ENCODE measurements at regions not wholly inside any gene's neighbourhood (a gene's known extent, or its start where the extent isn't known, plus 50 kb on each side); places are given as distances from the start of the nearest gene placed in this dataset.
"Not testable (repeated sequence)": the region's sequence is repeated elsewhere in the genome, so short reads cannot be mapped to it uniquely, and the experiment has no call there.

DNA sequence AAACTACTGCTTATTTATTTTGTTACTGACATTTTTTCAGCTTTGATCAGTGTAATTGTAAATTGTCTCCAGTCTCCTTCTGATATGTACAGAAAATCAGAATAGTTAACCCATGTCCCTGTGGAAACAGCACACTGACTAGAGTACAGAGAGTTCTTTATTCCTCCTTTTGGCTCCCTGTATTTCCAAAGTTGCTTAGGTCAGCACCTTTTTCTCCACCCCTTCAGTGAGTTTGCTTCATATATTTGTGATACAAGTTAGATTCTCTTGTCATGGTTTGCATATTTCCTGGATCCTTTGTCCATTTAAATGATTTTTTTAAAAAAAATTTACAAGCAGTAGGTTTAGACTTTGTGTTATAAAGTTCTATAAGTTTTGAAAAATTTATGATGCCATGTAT is 2051.1 kb upstream of the LRRTM1 start:
- Mint-ChIP-seq H3K27ac (no peak overlapping the region), H3K36me3 (no peaks in the 10 kb centered on the region), H3K4me1 (no peaks in the 10 kb centered on the region), H3K9me3 (peaks cover 2 to 11% (median 8%) of the 10 kb centered on the region in 3 donors), H3K4me3 (no peak overlapping the region), H3K27me3 (no peaks in the 10 kb centered on the region)

DNA sequence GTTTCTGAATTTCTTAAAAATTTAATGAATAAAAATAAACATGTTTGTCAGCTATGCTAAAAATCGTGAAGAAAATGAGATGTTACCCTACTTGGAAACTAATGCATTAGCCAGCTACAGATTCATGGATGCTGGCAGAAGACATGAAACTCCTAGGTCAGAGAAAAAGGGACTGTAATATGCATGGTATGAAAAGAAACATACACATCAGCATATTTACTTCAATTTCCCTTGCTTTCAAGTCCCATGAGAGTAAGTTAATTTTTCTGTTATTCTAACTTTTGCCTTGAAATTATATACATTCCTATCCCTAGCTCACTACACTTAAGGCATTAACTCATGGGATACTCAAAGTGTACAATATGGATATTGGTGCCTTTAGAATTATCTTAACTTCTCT is 2041.4 kb upstream of the LRRTM1 start:
- Mint-ChIP-seq H3K36me3 (no peaks in the 10 kb centered on the region), H3K9me3 (peaks cover 0 to 2% (median 0%) of the 10 kb centered on the region in 3 donors), H3K4me1 (no peaks in the 10 kb centered on the region), H3K27me3 (no peaks in the 10 kb centered on the region), H3K27ac (no peak overlapping the region), H3K4me3 (no peak overlapping the region)

DNA sequence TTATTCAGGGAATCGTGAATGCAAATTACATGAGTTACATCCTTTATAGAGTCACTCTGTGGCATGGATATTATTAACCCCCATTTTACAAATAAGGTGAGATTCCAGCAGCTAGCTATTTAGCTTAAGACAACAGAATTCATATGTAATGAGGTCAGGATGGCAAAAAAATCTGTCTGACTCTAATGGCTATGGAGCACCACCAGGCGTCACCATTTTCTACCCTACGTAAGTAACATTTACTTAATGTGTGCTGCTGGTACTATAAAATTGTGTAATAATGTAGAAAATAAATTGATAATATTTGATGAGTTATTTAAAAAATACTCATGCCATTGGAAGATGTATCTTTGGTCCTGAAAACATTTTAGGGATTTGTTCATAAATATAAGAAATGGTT is 2040.1 kb upstream of the LRRTM1 start:
- no peak overlapping the region for H3K4me3 Mint-ChIP-seq
- no peaks in the 10 kb centered on the region for H3K36me3 Mint-ChIP-seq
- no peak overlapping the region for H3K27ac Mint-ChIP-seq

DNA sequence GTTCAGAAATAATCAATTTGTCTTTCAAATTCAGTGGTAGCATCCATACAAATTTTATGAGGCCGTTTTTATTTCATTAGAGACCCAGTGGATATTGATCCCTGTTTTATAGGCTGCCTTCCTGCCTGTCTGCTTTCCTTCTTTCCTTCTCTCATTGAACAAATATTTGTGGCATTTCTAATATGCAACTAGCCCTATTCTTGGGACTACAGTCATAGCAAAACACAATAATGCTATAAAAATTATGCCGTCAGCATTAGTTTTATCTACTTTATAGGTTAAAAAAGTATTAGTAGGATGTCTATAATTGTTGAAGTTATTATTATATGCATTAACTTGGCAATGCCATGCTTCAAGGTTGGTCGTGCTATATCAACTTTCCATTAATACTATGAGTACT is 2037.8 kb upstream of the LRRTM1 start:
- Mint-ChIP-seq H3K9me3 (peaks cover 0 to 2% (median 0%) of the 10 kb centered on the region in 3 donors), H3K27me3 (no peaks in the 10 kb centered on the region), H3K4me1 (no peaks in the 10 kb centered on the region), H3K4me3 (no peak overlapping the region), H3K36me3 (no peaks in the 10 kb centered on the region), H3K27ac (no peak overlapping the region)

More for the DNA sequence above, 2040.1 kb upstream of the LRRTM1 start:
- no peaks in the 10 kb centered on the region for H3K4me1 Mint-ChIP-seq
- peaks cover 0 to 2% (median 0%) of the 10 kb centered on the region in 3 donors for H3K9me3 Mint-ChIP-seq
- no peaks in the 10 kb centered on the region for H3K27me3 Mint-ChIP-seq

DNA sequence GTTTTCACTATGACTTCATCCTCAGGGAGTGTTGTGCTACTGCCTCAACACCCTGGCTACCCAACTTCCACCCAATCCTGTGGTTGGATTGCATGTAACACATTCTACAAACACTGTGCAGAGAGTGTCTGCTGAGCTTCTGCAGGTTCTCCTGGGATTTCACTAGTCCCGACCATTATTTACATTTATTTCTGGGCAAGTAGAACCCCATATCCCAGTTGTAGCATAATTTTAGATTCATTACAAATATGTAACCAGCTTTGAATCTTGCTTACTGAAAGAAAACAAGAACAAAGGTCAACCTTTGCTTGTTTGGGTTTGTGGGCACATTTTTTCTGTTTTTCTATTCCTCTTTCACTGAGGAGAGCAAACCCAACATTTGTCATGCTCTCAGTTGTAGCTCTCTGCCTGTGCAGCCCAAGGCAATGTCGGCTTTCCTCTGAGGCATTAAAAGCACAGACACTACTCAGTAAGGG is 2036.1 kb upstream of the LRRTM1 start:
- H3K9me3 Mint-ChIP-seq, result peaks cover 0 to 4% (median 0%) of the 10 kb centered on the region in 3 donors
- no peak overlapping the region for H3K4me3 Mint-ChIP-seq
- no peak overlapping the region for H3K27ac Mint-ChIP-seq
- H3K27me3 Mint-ChIP-seq, result no peaks in the 10 kb centered on the region
- no peaks in the 10 kb centered on the region for H3K36me3 Mint-ChIP-seq
- H3K4me1 Mint-ChIP-seq, result no peaks in the 10 kb centered on the region

DNA sequence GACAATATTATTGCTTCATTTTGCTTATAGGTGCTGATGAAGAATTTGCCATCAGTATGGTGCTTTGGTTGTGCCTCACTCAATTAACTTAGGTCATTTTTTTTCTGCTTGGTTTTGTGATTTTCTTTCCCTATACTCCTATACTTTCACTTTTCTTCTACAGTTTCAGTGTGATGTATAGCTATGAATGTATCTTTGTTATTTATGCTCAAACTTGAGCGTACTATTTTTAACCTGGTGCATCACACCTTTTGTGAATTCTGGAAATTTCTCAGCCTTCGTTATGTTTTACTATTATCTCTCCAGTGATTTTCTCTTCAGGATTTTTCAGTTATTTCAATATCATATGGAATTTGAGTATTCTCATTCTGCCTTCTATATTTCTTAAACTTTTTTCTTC is 2035.3 kb upstream of the LRRTM1 start:
- no peaks in the 10 kb centered on the region for H3K4me1 Mint-ChIP-seq
- H3K9me3 Mint-ChIP-seq, result peaks cover 0 to 4% (median 0%) of the 10 kb centered on the region in 3 donors
- H3K27ac Mint-ChIP-seq, result no peak overlapping the region
- H3K27me3 Mint-ChIP-seq, result no peaks in the 10 kb centered on the region
- H3K36me3 Mint-ChIP-seq, result no peaks in the 10 kb centered on the region
- H3K4me3 Mint-ChIP-seq, result no peak overlapping the region

DNA sequence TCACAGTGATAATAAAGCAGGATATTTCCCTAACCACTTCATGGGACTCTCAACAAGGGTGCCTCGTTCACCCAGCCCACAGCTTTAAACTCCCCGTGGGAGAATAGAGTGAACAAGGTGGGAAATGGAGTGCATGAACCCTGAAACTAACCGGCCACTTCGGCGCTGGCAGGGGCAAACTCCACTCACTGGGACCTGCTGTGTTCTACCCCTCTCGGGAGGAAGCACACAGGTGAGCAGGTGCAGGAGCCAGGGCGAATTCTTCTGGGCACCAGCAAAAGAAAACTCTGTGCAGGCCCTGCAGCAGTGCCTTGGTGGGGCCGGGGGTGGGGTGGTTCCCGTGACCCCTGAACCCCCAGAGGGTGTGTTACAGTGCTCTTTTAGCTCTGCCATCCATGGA is 2029.1 kb upstream of the LRRTM1 start:
- H3K27ac Mint-ChIP-seq, result no peak overlapping the region
- H3K36me3 Mint-ChIP-seq, result no peaks in the 10 kb centered on the region
- no peaks in the 10 kb centered on the region for H3K4me1 Mint-ChIP-seq
- H3K9me3 Mint-ChIP-seq, result peaks cover 2 to 5% (median 3%) of the 10 kb centered on the region in 3 donors
- H3K27me3 Mint-ChIP-seq, result no peaks in the 10 kb centered on the region
- H3K4me3 Mint-ChIP-seq, result no peak overlapping the region

DNA sequence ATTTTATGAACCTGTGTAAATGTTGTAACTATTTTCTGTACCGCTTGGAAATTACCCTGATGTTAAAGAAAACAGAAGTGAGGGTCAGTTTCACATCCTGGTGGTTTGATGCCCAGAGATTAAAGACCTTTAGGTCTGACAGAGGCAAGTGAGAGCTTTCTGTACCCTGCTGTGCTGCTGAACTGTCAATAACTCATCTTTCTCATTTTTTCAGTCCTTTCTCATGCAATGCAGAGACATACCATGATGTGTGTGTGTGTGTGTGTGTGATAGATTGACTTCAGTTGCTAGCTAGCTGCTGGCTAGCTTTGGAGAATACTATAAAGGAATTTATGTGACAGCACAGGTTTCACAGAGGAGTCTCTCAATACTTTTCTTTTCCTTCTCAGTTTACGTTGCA is 2025.6 kb upstream of the LRRTM1 start:
- Mint-ChIP-seq H3K4me1 (no peaks in the 10 kb centered on the region), H3K36me3 (no peaks in the 10 kb centered on the region), H3K4me3 (no peak overlapping the region), H3K9me3 (peaks cover 0 to 11% (median 8%) of the 10 kb centered on the region in 3 donors), H3K27me3 (no peaks in the 10 kb centered on the region), H3K27ac (no peak overlapping the region)

DNA sequence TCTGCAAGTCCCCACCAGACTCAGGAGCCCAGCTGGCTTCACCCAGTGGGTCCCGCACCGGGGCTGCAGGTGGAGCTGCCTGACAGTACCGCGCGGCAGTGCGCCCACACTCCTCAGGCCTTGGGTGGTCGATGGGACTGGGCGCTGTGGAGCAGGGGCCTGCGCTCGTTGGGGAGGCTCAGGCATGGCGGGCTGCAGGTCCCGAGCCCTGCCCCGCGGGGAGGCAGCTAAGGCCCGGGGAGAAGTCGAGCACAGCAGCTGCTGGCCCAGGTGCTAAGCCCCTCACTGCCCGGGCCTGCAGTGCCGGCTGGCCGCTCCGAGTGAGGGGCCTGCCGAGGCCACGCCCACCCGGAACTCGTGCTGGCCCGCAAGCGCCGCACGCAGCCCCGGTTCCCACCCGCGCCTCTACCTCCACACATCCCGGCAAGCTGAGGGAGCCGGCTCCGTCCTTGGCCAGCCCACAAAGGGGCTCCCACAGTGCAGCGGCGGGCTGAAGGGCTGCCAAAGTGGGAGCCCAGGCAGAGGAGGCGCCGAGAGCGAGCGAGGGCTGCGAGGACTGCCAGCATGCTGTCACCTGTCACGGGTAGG is 2021.7 kb upstream of the LRRTM1 start:
- H3K9me3 Mint-ChIP-seq, result peaks cover 0 to 13% (median 4%) of the 10 kb centered on the region in 3 donors
- not testable (repeated sequence) for H3K27ac Mint-ChIP-seq, H3K4me1 Mint-ChIP-seq, H3K4me3 Mint-ChIP-seq, H3K27me3 Mint-ChIP-seq, H3K36me3 Mint-ChIP-seq

DNA sequence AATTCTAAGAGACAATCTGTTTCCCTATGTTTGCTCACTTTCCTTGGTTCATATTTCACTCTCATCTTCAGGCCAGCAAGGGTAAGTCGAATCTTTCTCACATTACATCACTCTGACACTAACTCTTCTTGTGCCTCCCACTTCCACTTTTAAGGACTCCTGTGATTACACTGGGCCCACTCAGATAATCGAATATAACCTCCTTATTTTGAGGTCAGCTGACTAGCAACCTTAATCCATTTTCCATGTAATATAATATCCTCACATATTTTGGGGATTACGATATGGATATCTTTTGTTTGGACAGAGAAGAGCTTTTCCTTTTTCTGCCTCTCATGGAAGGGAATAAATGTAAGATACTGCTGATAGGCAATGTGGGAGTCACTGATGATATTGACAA is 2015.7 kb upstream of the LRRTM1 start:
- Mint-ChIP-seq H3K9me3 (peaks cover 3 to 8% (median 3%) of the 10 kb centered on the region in 3 donors), H3K27ac (no peak overlapping the region), H3K4me1 (no peaks in the 10 kb centered on the region), H3K4me3 (no peak overlapping the region), H3K36me3 (no peaks in the 10 kb centered on the region), H3K27me3 (no peaks in the 10 kb centered on the region)

DNA sequence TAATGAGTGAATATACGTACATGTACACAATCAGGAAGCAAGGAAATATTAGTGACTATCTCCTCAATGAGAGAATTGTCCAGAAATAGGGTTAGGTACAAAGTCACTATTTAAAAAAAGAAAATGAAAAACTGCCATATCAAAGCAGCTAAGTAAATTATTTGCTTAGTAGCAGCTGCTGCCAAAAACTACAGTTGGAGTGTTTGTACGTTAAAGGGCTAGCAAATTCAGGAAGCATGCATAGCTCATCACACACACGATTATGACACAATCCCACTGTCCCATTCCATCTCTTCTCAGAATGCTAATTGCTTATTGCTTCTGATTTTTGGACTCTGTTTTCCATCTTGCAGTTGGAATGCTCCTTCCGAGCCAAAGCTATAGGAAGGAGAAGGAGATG is 2012.5 kb upstream of the LRRTM1 start:
- H3K36me3 Mint-ChIP-seq, result no peaks in the 10 kb centered on the region
- H3K4me1 Mint-ChIP-seq, result no peaks in the 10 kb centered on the region
- no peak overlapping the region for H3K27ac Mint-ChIP-seq

DNA sequence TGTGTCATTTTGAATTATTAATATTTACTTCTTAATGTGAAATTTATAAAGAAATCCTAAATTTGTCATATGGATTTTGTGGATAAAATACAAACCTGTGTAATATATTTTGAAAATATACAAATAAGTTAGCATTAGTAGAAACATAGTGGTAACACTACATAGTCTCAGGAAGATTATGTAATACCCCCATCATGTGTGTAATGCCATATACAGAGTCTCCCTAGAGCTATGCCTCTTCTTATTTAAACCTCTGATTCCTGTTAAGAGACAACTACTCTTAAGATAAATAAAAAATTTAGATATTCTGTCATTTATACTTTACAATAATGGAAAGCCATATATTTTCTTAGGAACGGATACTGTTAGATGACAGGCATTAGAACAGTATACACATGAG is 2012.0 kb upstream of the LRRTM1 start:
- no peaks in the 10 kb centered on the region for H3K36me3 Mint-ChIP-seq
- H3K4me1 Mint-ChIP-seq, result no peaks in the 10 kb centered on the region
- no peak overlapping the region for H3K27ac Mint-ChIP-seq
- H3K27me3 Mint-ChIP-seq, result no peaks in the 10 kb centered on the region
- no peak overlapping the region for H3K4me3 Mint-ChIP-seq
- H3K9me3 Mint-ChIP-seq, result peaks cover 3 to 5% (median 3%) of the 10 kb centered on the region in 3 donors

More for the DNA sequence above, 2012.5 kb upstream of the LRRTM1 start:
- H3K4me3 Mint-ChIP-seq, result no peak overlapping the region
- H3K27me3 Mint-ChIP-seq, result no peaks in the 10 kb centered on the region
- H3K9me3 Mint-ChIP-seq, result peaks cover 3 to 5% (median 3%) of the 10 kb centered on the region in 3 donors

DNA sequence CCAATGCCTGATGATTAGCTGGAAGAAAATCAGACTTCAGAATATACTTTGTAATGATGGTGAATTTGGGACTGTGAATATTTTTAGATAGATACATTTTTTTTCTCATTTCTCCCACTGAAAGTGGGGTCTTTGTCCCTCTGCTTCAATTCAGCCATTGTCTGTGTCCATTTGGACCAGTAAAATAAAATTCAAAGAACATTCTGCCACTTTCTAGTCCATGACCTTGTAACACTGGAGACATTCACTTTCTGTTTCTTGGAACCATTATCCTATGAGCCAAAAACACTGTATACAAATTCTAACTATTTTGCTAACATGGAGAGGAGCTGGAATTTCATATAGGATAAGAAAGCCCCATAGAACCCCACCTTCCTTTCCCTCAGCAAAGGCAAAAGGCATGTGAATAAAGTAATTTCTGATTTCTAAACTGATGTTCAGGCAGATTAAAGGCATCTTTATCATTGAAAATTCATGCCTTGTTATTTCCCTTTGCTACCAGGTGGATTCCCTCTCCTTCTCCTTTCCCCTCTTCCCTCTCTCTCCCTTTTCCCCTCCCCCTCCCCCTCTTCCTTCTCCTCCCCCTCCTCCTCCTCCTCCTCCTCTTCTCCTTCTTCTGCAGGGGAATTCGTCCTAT is 2010.4 kb upstream of the LRRTM1 start:
- no peaks in the 10 kb centered on the region for H3K36me3 Mint-ChIP-seq
- no peaks in the 10 kb centered on the region for H3K4me1 Mint-ChIP-seq
- no peak overlapping the region for H3K4me3 Mint-ChIP-seq
- no peaks in the 10 kb centered on the region for H3K27me3 Mint-ChIP-seq
- H3K27ac Mint-ChIP-seq, result no peak overlapping the region
- peaks cover 3 to 5% (median 3%) of the 10 kb centered on the region in 3 donors for H3K9me3 Mint-ChIP-seq

DNA sequence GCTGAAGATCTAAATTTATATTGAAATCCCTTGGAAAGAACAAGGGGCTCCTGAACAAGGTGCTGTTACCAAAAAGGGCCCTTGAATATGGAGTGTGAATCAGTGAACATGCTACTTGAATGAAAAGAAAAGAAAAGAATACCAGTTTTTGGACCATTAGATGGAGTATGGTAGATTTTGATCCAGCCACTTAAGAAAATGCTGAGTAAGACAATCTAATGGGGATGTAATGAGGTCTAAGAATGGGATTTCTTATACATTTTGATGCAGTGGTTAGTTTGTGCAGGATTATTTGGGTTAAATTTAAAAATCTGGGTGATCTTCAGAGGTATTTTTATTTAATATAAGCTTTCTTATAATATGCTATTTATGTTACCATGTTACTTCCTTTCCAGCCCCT is 2003.0 kb upstream of the LRRTM1 start:
- Mint-ChIP-seq H3K27me3 (no peaks in the 10 kb centered on the region), H3K9me3 (peaks cover 0 to 3% (median 0%) of the 10 kb centered on the region in 3 donors), H3K4me3 (no peak overlapping the region), H3K4me1 (no peaks in the 10 kb centered on the region), H3K27ac (no peak overlapping the region), H3K36me3 (no peaks in the 10 kb centered on the region)

DNA sequence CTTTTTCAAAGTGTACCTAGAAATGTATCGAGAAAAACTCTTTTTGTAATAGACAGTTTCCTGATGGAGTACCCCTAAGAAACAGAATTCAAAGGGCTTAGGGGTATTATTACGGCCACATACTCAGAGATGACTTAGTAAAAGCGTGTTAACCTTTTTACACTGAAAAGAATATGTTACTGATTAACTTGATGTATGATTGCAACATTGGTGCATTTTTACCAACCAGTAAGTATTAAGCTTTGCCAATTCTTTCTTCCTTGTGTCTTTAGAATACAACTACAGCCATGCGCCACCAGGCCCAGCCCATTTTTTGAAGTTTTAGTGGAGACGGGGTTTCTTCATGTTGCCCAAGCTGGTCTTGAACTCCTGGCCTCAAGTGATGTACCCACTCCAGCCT is 1997.0 kb upstream of the LRRTM1 start:
- no peak overlapping the region for H3K27ac Mint-ChIP-seq
- no peaks in the 10 kb centered on the region for H3K4me1 Mint-ChIP-seq
- H3K27me3 Mint-ChIP-seq, result no peaks in the 10 kb centered on the region
- peaks cover 3 to 4% (median 4%) of the 10 kb centered on the region in 3 donors for H3K9me3 Mint-ChIP-seq
- no peak overlapping the region for H3K4me3 Mint-ChIP-seq
- no peaks in the 10 kb centered on the region for H3K36me3 Mint-ChIP-seq

DNA sequence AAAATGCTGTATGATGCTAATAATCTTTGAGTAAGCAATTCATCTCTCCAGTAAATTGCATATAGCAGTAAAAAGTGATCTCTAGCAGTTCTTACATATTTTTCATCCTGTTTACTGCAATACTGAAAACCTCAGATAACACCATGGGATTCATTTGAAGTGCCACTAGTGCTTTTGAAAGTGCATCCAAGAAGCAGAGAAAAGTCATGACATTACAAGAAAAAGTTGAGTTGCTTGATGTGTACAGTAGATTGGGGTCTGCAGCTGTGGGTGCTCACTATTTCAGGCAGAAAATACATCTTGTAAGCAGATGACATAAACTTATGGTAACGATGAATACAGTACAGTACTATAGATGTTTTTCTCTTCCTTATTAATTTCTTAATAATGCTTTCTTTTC is 1984.9 kb upstream of the LRRTM1 start:
- Mint-ChIP-seq H3K9me3 (peaks cover 6 to 17% (median 6%) of the 10 kb centered on the region in 3 donors), H3K27ac (no peak overlapping the region), H3K4me3 (no peak overlapping the region), H3K27me3 (no peaks in the 10 kb centered on the region), H3K36me3 (peaks cover 1% of the 10 kb centered on the region), H3K4me1 (no peaks in the 10 kb centered on the region)
